M059J (cell line): ENCODE measurements at regions not wholly inside any gene's neighbourhood (a gene's known extent, or its start where the extent isn't known, plus 50 kb on each side); places are given as distances from the start of the nearest gene placed in this dataset.

ENCODE experiments used
- DNase-seq: peaks from one replicate; pipeline ENCODE4 v3.0.0-alpha.2; 2012; ENCODE audit warnings: low read depth

DNA sequence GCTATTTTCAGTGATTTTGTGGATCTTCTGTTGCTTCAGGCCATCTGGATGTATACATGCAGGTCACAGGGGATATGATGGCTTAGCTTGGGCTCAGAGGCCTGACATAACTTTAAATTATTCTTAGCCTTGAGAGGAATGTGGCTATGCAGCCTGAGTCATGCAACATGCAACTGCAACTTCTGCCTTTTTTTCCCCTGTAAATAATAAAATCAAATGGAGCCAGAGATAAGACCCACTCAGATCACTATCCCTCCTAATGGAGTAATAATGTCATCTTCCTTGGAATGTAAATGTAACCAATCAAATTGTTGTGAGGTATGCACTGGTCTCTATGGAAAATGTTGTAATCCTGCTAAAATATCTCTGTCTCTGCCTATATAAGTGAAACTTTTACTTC, 54.9 kb downstream of the MAGEB17 start:
- peak; percentile 28 for DNase-seq

DNA sequence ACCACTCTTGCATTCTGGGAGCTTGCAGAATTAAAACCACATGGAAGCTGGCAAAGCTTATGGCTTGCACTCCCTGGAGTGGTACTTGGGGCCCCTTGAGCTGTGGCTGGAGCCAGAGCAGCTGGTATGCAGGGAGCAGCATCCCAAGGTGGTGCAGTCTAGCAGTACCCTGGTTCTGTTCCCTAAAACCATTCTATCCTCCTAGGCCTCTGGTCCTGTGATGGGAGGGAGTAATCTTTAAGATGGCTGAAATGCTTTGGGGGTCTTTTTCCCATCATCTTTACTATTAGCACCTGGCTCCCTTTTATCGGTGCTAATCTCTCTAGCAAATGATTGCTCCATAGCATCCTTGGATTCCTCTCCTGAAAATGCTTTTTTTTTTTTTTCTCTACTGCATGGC, 56.1 kb downstream of the MAGEB17 start:
- DNase-seq: no peak

DNA sequence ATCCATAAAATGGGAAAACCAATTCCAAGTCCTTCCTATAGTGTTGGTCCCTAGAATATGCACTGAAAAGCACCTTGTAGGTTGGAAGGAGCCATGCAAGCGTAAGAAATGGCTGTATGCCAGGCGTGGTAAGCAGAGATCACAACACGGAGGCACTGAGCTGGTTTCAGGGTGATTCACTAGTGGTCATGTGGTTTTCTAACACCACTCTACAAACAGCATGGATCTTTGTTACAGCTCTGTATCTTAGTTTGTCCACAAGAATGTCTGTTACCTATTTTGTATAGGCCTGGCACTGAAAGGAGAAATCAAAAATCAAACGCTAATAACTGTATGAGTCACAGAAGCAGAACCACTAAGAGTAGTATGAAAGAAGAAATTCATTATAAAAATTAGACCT, 71.9 kb downstream of the MAGEB17 start:
- peak; percentile 93 for DNase-seq

DNA sequence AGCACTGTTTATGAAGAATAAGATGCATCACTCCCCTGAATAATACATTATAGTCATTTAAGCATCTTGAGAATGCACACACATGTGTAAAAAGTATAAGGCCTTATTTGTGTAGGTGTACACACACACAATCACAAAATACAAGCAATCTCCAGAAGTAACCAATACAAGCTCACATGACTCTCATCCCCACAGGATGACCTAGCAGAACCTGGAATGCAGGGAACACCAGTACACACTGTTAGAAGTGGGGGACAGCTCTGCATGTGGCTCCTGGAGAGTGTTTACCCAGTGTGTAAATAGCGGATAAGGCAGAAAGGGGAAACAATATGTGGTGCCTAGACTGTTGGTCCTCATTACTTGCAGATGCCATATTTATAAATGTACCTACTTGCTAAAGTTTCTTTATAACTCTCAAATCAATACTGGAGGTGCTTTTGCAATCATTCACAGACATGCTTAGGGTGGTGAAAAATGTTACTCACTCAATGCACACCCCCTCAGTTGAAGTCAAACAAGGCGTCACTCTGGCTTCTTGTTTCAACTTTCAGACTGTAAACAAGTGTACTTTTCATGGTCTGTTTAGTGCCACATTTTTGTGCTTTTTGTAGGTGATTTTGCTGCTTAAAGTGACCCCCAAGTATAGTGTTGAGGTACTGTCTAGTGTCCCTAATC, 73.1 kb downstream of the MAGEB17 start:
- DNase-seq: no peak

DNA sequence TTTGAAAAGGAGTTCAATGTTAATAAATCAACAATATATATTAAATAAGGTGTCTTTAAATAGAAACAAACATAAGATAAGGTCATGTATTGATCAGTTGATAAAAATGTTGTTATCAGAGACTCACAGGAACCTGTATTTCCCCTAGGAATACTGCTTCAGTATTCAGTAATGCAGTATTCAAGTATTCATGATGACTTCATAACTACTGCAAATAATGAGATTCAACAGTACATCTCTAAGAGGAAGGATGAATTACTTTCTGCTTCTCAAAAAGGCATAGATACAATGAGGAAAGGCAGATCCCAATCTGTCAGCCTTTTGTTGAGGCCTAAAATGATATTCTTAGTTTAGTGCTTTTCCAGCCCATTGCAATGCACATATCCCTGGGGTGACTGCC, 73.7 kb downstream of the MAGEB17 start:
- no peak for DNase-seq

DNA sequence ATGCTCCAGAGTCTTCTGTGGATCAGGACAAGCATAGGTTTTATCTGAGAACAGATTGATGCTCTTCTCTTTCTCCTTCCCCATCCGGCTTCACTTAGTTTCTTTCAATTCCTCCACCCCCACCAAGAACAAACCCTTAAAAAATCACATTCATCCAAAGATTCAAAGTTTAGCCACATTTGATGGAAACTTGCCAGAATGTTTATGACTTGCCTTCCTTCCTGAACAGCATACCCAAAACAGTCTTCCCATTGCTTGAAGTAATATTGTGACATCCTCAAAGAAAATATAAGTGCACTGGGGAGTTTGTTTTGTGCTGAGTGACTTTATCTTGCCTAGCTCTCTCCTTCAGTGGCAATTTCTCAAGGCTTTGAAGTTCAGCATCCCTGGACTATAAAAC, 83.0 kb downstream of the MAGEB17 start:
- peak; percentile 7 for DNase-seq

DNA sequence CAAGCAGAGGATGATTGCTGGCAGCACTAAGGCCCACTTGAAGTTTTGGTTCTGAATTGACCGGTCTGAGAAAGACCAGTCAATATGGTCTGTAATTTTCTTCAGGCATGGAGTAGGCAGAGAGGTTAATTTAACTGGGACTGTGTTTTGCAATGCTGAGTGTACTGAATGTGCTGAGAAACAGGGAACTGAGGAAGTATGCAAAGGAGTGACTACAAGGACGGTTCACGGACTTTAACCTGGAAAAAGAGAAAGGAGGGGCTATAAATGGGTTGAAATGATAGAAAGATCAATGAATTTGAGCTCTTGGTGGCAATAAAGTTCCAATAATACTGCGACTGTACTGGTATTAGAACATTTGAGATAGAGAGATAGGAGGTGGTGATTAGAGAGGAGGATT, 84.5 kb downstream of the MAGEB17 start:
- no peak for DNase-seq

DNA sequence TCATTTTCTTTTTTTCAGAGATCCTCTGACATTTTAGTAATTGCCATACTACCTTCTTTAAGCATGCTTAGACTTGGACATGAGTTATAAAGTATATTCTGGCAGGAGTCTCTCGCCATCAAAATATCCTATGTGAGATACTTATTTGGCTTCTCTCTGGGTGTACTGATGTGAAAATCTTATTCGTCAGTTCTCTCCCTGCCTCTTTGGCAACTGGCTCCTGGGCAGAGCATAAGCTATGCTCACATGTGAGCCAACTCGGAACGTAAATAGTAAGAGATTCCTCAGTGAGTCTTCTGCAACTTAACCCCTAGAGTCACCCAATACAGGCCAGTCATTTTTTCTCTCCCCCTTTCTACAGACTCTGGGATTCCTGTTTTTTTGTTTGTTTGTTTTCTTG, 91.6 kb downstream of the MAGEB17 start:
- DNase-seq: no peak

DNA sequence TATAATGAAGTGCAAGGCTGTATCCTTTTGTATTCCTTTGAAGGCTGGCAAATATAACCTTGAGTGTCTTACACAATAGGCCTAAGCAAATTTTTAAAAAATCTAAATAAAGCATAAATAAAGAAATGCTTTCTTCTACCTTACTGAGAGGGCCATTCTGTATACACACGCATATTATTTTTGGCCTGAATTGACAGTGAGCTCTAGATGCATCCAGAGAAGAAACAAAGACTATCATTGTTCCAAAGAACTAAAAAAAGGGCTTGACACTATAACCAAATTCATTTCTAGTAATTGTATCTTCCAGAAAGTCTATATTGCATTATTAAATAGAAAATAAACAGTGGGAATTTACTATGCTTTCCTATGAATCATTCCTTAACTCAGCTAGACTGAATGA, 100.2 kb downstream of the MAGEB17 start:
- DNase-seq: no peak

DNA sequence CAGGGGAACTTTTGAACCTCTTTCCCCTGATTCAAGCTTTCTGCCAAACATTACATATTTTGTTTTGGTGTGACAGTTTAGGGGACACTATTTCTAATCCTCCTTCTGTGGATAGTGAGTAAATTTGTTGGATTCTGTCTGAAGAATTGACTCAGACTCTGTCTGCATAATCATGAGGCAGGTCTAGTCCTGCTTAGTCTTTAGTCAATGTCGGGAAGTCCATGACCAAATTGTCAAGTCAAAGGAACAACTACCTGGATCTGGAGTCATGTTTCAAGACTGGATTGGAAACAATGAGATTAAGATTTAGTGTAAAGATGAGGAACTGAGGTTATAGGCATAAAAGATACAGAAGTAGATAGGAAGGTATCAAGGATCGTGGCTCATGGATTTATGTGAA, 100.9 kb downstream of the MAGEB17 start:
- no peak for DNase-seq

DNA sequence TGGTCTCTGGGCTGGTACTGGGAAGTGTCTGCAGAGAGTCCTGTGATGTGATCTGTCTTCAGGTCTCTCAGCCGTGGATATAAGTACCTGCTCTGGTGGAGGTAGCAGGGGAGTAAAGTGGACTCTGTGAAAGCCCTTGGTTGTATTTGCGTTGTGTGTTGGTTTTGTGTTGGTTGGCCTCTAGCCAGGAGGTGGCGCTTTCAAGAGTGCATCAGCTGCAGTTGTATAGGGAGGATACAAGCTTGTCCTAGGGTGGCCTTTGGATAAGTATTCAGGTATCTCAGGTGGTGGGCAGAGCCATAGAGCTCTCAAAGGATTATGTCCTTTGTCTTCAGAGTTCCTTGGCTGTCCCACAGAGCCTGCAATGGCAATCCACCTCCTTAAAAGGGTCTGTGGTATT, 111.6 kb downstream of the MAGEB17 start:
- DNase-seq: no peak

DNA sequence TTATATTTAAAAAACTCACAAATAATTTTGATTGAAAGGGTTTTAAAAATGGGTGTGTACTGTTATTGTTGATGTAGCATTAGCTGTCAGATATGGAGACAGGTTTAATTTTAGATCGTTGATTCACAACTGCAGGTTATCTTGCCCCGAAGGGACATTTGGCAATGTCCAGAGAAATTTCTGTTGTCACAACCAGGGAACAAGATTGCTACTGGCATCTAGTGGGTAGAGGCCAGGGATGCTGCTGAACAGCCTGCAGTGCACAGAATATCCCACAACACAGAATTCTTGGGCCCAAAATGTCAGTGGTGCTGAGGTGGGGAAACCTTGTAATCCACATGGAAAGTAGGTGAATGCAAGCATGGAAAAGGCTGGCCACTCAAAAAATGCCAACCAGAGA, 114.9 kb downstream of the MAGEB17 start:
- DNase-seq: no peak

DNA sequence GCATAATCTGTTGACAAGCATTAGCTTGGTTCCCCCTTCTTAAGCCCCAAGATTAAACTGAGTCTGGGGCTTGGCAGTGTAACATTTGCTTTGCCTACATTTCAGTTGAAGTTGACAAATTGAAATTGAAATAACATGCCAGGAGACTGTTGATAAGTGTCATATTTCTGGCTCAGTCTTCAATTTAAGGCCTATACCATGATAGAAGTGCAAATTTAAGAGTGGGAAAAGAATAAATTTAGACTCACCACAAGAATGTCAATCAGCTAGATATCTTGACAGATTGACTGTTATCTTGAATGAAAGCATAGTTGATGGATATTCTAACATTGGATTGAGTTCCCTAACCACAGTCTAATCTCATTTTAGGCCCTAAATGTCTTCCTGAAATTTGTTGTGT, 117.6 kb downstream of the MAGEB17 start:
- no peak for DNase-seq

DNA sequence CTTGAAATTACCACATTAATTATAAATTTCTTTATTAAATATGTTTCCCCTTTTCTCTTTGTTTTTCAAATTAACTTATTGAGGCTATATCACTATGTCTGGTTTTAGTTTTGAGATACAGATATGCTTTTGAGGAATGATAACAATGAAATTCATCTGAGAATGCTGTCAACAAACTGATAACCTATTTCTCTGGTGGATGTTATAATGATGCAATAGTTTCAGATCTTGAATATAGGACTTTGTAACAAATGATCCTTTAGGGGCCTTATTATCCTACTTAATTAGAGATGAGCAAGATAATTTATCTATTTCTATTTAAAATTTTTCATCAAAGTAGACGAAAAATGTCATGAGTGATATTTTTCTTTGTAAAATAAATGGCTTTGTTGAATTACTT, 123.7 kb downstream of the MAGEB17 start:
- DNase-seq: no peak

DNA sequence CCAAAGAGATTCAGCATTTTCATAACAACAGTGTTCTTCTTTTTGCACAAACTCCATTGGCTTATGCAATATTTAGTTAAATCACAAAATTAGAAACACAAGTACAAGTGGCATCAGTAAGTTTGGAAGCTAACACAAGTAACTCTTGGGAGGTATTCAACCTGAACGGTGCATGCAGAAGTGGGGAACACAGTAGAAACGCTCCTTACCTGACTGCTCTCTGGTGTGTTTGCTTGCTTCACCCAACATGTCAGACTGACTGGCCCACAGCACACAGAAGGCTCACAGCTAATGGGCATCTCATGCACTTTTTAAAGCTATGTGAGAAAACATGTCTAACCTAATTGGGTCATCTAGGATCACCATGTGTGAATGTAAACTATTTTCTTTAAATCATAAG, 133.6 kb downstream of the MAGEB17 start:
- no peak for DNase-seq

DNA sequence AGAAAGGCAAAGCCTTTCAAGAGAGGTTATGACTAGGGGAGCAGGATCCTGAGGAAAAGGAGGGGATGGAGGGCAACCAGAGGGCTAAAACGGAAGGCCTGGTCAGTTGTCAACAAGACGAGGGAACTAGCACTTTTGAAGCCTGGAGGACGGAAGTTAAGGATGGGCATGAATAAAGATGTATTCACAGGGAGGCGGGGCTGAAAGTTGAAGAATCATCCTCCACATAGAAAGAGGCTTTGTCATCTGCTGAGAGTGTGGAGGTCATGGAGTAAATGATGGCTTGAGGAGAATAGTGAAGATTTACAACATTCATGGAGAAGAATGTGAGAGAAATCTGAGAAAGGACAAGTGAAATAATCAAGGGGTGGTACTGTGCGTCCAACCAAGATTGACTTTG, 137.5 kb downstream of the MAGEB17 start:
- no peak for DNase-seq

DNA sequence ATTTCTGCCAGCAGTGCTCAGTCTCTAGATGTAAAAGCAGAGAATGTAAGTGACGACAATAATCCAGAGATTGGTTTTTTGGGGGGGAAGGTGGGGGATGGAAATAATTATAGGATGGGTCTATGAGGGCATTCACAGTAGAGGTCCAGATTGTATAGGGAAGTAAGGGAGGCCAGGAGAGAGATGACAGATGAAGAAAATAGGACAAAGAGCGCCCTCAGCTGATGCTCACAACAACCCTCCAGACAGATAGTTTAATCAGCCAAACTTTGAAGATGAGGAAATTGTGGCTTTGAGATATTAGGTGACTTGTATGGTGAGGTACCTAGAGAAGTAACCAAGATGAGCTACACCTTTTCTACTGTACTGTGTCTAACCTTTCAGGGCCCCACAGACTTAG, 137.9 kb downstream of the MAGEB17 start:
- DNase-seq: no peak

DNA sequence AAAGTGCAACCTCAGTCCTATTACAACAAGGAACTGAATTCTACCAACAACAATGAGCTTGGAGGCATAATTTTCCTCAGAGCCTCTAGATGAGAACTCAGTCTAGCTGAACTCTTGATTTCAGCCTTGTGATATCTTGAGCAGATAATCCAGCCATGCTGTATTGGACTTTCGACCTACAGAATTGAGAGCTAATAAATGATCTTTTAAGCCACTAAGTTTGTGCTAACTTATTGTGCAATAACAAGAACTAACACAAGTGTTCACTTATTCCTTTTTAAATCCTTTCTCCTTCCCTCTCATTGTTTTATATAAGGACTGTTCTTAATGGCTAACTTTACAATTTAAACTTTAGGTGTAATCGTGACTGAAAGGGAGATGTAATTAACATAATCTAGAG, 140.7 kb downstream of the MAGEB17 start:
- DNase-seq: no peak

DNA sequence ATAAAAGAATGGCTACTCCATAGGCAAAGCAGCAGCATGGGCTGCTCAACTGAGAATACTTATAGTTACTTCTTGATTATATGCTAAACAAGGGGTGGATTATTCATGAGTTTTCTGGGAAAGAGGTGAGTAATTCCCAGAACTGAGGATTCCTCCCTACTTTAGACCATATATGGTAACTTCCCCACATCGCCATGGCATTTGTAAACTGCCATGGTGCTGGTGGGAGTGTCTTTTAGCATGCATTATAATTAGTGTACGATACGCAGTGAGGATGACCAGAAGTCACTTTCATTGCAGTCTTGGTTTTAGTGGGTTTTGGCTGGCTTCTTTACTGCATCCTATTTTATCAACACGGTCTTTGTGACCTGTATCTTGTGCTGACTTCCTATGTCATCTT, 141.5 kb downstream of the MAGEB17 start:
- peak; percentile 69 for DNase-seq

DNA sequence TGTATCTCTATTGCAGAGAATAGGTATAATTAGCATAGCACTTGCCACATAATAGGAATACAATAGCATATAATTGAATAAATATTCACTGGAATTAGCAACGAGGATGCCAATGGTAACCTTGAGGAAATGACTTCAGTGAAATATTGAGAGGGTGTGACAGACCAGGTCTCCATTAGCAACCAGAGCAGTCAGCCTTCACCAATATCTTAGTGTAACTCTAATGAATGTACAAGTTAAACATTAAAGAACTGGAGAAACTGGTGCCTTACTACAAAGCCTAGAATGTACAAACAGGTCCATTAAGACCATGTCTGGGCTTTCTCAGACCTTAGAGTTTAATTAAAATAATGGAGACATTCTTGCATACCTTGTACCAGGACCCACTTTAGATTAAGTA, 143.0 kb downstream of the MAGEB17 start:
- no peak for DNase-seq

DNA sequence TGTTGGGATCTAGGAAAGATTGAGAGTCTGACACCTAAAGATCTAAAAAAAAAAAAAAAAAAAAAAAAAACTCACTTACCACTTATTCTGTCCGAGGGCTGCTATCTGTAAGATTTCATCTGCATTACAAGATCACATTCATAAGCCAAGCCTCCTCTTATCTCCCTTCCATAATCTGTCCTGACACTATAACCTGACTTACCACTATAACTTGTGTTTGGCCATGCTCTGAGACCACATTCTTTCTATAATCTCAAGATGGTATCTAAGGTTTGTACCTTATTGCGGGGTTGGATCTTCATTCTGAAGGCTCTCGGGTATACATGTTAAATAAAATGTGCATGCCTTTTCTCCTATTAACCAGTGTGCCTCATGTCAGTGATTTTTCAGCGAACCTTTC, 144.4 kb downstream of the MAGEB17 start:
- no peak for DNase-seq

DNA sequence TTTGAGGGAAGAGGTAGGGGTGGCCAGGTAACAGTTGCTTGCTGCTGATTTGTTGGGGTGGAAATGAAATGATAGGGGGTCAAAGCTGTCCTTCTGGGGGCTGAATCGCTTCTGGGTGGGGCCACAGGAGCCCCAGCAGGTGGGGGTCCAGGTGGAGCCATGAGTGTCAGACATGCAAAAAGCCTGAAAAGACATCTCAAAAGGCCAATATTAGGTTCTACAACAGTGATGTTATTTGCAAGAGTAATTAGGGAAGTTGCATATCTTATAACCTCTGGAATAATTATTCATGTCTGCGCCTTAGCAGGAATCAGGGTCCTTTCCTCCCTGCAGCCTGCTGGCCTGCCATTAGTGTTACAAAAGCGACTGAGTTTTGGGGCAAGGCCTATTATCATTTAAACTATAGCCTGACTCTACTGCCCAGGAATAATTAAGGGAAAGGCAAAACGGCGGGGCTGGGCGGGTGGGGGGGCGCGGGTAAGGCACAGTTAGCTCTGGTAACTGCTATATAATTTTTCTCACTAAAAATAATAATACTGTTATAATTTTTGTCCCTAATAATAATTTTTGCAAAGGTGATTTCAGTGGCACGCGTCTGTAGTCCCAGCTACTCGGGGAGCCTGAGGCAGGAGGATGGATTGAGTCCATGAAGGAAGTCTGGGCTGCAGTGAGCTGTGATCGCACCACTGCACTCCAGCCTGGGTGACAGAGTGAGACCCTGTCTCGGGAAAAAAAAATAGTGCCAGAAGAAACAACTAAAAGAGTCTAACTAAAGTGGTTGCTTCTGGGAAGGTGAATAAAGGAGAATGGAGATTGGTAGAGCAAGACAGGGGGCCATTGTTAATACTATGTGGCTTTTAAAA, 145.7 kb downstream of the MAGEB17 start:
- DNase-seq: no peak

DNA sequence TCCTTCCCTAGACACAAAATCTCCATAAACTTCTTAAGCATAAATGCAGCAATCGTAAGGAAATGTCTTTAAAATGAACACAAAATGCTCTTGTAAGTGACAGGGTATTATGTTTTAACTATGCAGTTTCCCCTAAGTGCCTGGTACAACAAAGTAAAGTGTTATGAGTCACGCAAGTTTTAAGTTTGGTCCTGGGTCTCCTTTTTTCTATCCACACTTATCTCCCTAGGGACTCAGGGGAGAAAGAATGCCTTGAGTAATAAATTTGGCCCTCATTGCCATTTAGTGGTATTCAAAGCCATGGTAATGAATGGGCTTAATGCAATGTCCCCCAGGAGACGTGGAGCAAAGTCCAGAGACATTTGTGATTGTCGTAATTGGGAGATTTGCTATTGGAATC, 149.1 kb downstream of the MAGEB17 start:
- DNase-seq: no peak

DNA sequence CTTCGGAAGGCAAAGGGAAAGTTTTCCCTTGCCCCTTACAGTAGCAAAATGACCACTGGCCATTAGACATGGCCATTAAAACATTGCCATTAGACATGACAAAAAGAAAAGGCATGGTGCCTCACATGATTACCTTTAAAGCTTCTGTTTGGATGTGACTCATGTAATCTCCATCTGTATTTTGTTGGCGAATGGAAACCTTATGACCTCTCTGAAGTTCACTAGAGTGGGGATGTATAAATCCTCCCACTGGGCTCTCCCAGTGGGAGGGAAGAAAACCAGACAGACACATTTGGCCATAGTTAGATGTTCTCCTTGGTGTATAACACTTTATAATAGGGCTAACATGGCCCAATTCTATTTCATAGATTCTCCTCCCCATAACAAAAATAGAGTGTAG, 152.6 kb downstream of the MAGEB17 start:
- peak; percentile 71 for DNase-seq
